GM12865 (cell line): ENCODE measurements at regions not wholly inside any gene's neighbourhood (a gene's known extent, or its start where the extent isn't known, plus 50 kb on each side); places are given as distances from the start of the nearest gene placed in this dataset.
A peak's percentile ranks its signal among the peaks of the same experiment; 100 is the strongest.
"Not testable (repeated sequence)": the region's sequence is repeated elsewhere in the genome, so short reads cannot be mapped to it uniquely, and the experiment has no call there.

ENCODE experiments used
- DNase-seq: peaks from one replicate; pipeline ENCODE4 v3.0.0; 2010; ENCODE audit warnings: low read depth
- H3K4me3 ChIP-seq: 2 replicates; pipeline ENCODE4 v1.5.1; 2011; ENCODE audit warnings: mild to moderate bottlenecking, low read depth, low read length, control low read depth
- TF ChIP-seq, protein P1 (sequence below): IDR thresholded peaks from 2 replicates; pipeline ENCODE4 v1.5.1; 2011; ENCODE audit warnings: low read length, control low read depth, low read depth, inconsistent platforms; ENCODE audit not compliant: insufficient read depth; ENCODE audit errors: missing control alignments

DNA sequence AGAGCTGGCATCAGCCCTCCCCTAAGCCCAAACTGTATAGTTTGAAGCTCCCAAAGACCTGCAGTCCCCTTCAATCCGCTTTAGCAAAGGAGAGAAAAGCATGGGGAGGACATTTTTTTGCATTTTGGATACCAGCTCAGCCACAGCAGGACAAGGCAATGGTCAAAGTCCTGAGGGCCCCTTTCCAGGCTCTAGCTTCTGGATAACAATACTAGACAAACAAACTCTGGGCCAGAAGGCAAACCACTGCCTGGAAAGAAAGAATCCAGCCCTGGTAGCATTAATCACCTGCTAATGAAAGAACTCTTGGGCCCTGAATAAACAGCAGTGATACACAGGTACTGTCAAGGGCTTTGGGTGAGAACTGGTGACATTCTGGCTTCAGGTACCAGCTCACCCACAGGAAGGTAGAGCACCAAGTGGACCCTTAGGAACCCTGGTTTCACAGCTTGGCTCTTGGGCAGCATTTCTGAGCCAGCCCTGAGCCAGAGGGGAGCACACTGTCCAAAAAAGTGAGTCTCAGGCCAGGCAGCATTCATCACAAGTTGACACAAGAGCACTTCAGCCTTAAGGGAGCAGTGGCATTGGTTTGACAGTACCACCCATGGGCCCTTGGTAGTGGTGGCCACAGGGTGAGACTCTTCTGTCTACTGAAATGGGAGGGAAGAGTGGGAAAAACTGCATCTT is 62.5 kb downstream of the SPIN3 start:
- H3K4me3 ChIP-seq = no peak overlapping the region
- no peak for DNase-seq
- TF ChIP-seq, protein P1, sequence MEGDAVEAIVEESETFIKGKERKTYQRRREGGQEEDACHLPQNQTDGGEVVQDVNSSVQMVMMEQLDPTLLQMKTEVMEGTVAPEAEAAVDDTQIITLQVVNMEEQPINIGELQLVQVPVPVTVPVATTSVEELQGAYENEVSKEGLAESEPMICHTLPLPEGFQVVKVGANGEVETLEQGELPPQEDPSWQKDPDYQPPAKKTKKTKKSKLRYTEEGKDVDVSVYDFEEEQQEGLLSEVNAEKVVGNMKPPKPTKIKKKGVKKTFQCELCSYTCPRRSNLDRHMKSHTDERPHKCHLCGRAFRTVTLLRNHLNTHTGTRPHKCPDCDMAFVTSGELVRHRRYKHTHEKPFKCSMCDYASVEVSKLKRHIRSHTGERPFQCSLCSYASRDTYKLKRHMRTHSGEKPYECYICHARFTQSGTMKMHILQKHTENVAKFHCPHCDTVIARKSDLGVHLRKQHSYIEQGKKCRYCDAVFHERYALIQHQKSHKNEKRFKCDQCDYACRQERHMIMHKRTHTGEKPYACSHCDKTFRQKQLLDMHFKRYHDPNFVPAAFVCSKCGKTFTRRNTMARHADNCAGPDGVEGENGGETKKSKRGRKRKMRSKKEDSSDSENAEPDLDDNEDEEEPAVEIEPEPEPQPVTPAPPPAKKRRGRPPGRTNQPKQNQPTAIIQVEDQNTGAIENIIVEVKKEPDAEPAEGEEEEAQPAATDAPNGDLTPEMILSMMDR = no peak

DNA sequence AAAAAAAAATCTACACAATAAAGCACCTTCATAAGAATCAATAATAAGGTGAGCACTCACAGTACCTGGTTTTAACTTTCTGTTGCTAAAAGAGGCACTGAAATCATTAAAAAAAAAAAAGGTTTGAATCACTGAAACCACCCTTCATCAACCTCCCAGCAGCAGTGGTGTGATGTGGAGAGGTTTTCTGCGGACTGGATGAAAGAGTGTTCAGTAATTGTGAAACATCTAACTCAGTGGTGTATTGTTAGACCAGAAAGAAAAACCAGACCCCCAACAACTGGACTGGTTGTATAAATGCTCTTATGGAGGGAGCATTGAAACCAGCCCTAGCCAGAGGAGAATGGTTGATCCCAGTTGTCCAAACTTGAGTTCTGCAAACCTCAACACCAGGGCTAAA is 63.2 kb downstream of the SPIN3 start:
- TF ChIP-seq, protein P1 = no peak
- DNase-seq = peak; percentile 3
- H3K4me3 ChIP-seq = no peak overlapping the region

DNA sequence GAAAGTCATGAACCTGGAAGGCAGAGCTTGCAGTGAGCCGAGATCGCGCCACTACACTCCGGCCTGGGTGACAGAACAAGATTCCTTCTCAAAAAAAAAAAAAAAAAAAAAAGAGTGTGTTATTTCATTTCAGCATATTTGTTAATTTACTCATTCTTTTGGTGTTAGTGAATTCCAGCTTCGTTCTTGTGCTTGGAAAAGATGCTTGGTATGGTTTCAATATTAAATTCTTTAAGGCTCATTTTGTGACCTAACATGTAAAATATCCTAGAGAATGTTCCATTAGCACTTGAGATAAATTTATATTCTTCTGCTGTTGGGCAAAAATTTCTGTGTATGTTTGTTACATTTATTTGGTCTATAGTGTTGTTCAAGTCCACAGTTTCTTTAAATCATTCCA is 66.8 kb downstream of the SPIN3 start:
- TF ChIP-seq, protein P1 = no peak
- no peak for DNase-seq
- H3K4me3 ChIP-seq = no peak overlapping the region

DNA sequence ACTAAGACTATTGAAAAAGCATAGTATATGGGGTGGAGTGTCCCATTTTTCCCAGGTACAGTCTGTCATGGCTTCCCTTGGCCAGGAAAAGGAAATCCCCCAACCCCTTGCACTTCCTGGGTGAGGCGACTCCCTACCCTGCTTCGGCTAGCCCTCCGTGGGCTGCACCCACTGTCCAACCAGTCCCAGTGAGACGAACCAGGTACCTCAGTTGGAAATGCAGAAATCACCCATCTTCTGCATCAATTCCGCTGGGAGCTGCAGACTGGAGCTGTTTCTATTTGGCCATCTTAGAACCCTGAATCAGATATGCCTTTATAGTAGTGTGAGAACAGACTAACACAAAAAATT is 74.4 kb downstream of the SPIN3 start:
- not testable (repeated sequence) for H3K4me3 ChIP-seq, DNase-seq

DNA sequence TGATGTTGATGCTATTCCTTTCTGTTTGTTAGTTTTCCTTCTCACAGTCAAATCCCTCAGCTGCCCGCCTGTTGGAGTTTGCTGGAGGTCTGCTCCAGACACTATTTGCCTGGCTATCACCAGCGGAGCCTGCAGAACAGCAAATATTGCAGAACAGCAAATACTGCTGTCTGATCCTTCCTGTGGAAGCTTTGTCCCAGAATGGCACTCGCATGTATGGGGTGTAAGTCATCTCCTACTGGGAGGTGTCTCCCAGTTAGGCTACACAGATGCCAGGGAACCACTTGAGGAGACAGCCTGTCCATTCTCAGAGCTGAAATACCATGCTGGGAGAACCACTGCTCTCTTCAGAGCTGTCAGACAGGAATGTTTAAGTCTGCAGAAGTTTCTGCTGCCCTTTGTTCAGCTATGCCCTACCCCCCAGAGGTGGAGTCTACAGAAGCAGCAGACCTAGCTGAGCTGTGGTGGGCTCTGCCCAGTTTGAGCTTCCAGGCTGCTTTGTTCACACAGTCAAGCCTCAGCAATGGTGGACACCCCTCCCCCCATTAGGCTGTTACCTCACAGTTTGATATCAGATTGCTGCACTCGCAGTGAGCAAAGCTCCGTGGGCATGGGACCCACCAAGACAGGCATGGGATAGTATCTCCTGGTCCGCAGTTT is 74.9 kb downstream of the SPIN3 start:
- no peak overlapping the region for H3K4me3 ChIP-seq
- DNase-seq = no peak
- TF ChIP-seq, protein P1 = no peak

DNA sequence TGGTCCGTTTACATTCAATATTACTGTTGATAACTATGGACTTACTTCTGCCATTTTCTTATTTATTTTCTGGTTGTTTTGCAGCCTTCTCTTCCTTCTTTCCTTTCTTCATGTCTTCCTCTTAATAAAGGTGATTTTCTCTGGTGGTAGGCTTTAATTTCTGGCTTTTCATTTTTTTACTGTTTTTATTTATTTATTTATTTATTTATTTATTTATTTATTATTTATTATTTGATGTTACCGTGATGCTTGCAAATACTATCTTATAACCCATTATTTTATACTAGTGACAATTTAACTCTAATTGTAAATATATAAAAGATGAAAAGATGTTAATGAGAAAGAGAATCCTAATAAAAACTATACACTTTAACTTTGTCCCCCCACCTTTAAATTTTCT is 112.8 kb downstream of the SPIN3 start:
- TF ChIP-seq, protein P1 = no peak
- H3K4me3 ChIP-seq = no peak overlapping the region
- no peak for DNase-seq
